ENCODE measurements at regions not wholly inside any gene's neighbourhood (a gene's known extent, or its start where the extent isn't known, plus 50 kb on each side); places are given as distances from the start of the nearest gene placed in this dataset.

- Histone ChIP-seq H3K27ac (no peak overlapping the region), H3K36me3 (no peaks in the 10 kb centered on the region), H3K9me3 (no peaks in the 10 kb centered on the region), H3K4me1 (no peaks in the 10 kb centered on the region), H3K4me3 (no peak overlapping the region), H3K27me3 (no peaks in the 10 kb centered on the region)
- TF ChIP-seq CTCF (IDR thresholded peaks at IDR 0.05), result no peak
- DNase-seq (no peak), FAIRE-seq (no peak), ATAC-seq (no peak)
- intact Hi-C loops (cut with DNase I), result no loop called here
Measured at GRCh38 chr9:26263478-26263877, 585.2 kb upstream of the TUSC1 start.

GRCh38 chr9:26262421-26263107, 584.3 kb upstream of the TUSC1 start:
- H3K4me1 ChIP-seq, result no peaks in the 10 kb centered on the region
- WGBS, 2 donors, result 45 to 51% methylated on average over 1 of the region's 1 CpG
- no peak overlapping the region for H3K27ac ChIP-seq
- DNase-seq, result no peak
- H3K9me3 ChIP-seq, result no peaks in the 10 kb centered on the region
- H3K36me3 ChIP-seq, result no peaks in the 10 kb centered on the region
- no peak for TF ChIP-seq CTCF (IDR thresholded peaks at IDR 0.05)
- no peak overlapping the region for H3K4me3 ChIP-seq
- intact Hi-C loops (cut with DNase I), result no loop called here
- no peak for ATAC-seq
- no peaks in the 10 kb centered on the region for H3K27me3 ChIP-seq
- no peak for FAIRE-seq

GRCh38 chr9:26261503-26262330, 583.5 kb upstream of the TUSC1 start:
- no peak overlapping the region for H3K27ac ChIP-seq
- no peaks in the 10 kb centered on the region for H3K4me1 ChIP-seq
- intact Hi-C loops (cut with DNase I), result no loop called here
- ATAC-seq (no peak), DNase-seq (no peak), FAIRE-seq (no peak)
- WGBS, 2 donors, result 46 to 64% methylated on average over 3 of the region's 3 CpGs
- H3K9me3 ChIP-seq, result no peaks in the 10 kb centered on the region
- no peaks in the 10 kb centered on the region for H3K36me3 ChIP-seq
- no peaks in the 10 kb centered on the region for H3K27me3 ChIP-seq
- TF ChIP-seq CTCF (IDR thresholded peaks at IDR 0.05), result no peak
- no peak overlapping the region for H3K4me3 ChIP-seq

GRCh38 chr9:26260238-26260637, 582.0 kb upstream of the TUSC1 start:
- no peaks in the 10 kb centered on the region for H3K9me3 ChIP-seq
- no peaks in the 10 kb centered on the region for H3K36me3 ChIP-seq
- H3K27ac ChIP-seq, result no peak overlapping the region
- WGBS, 2 donors, result 33 to 44% methylated on average over 3 of the region's 3 CpGs
- DNase-seq (no peak), FAIRE-seq (no peak), ATAC-seq (no peak)
- no peak for TF ChIP-seq CTCF (IDR thresholded peaks at IDR 0.05)
- H3K4me1 ChIP-seq, result no peaks in the 10 kb centered on the region
- H3K27me3 ChIP-seq, result no peaks in the 10 kb centered on the region
- no peak overlapping the region for H3K4me3 ChIP-seq
- intact Hi-C loops (cut with DNase I), result no loop called here

GRCh38 chr9:26247861-26248260, 569.6 kb upstream of the TUSC1 start:
- TF ChIP-seq CTCF (IDR thresholded peaks at IDR 0.05), result no peak
- H3K9me3 ChIP-seq, result no peaks in the 10 kb centered on the region
- no peaks in the 10 kb centered on the region for H3K27me3 ChIP-seq
- H3K27ac ChIP-seq, result no peak overlapping the region
- H3K4me3 ChIP-seq, result no peak overlapping the region
- FAIRE-seq (no peak), DNase-seq (no peak), ATAC-seq (no peak)
- intact Hi-C loops (cut with DNase I), result no loop called here
- H3K36me3 ChIP-seq, result no peaks in the 10 kb centered on the region
- whole genome bisulfite sequencing, 2 donors, result 73 to 77% methylated on average over 1 of the region's 1 CpG
- H3K4me1 ChIP-seq, result no peaks in the 10 kb centered on the region

All from pancreas (tissue), 10 donors.